PC-3 (cell line): ENCODE measurements at regions not wholly inside any gene's neighbourhood (a gene's known extent, or its start where the extent isn't known, plus 50 kb on each side); places are given as distances from the start of the nearest gene placed in this dataset.

ENCODE experiments used
- ATAC-seq: fragments of 200-7000 bp; cut with Tn5 transposase; 2 replicates; pipeline ENCODE4 v1.9.1; 2020; ENCODE audit warnings: mild to moderate bottlenecking, moderate library complexity
- BruUV-seq: library from RNA; stranded (reverse); fragments of 400-500 nt; replicated peaks from 2 replicates; lab custom pipeline; 2021; lab: Mats Ljungman, UMichigan
- CTCF ChIA-PET: fragments of 300-600 bp; sonication (Branson Sonifier 250); formaldehyde crosslinking; loops from one replicate; lab custom pipeline; 2022; ENCODE audit warnings: antibody characterized with exemption; lab: Charles Lee
- POLR2A ChIA-PET: fragments of 300-600 bp; sonication (Branson Sonifier 250); formaldehyde crosslinking; loops from one replicate; lab custom pipeline; 2022; ENCODE audit warnings: antibody characterized with exemption; ENCODE audit not compliant: unreplicated experiment; lab: Charles Lee
- DNase-seq: peaks from one replicate; pipeline ENCODE4 v3.0.0-alpha.2; 2015
- H2AFZ ChIP-seq: fragments of 300-600 bp; sonication (generic); 2 replicates; pipeline ENCODE4 v1.6.0; 2016; ENCODE audit warnings: antibody characterized with exemption, low read length
- H3F3A ChIP-seq: fragments of 300-600 bp; sonication (generic); one replicate; pipeline ENCODE4 v1.6.0; 2017; ENCODE audit warnings: antibody characterized with exemption, low read length, control low read depth, mild to moderate bottlenecking; ENCODE audit not compliant: unreplicated experiment
- H3K27ac ChIP-seq: fragments of 300-600 bp; sonication (generic); 2 replicates; pipeline ENCODE4 v1.5.1; 2016; ENCODE audit warnings: mild to moderate bottlenecking, low read length
- H3K27me3 ChIP-seq: fragments of 300-600 bp; sonication (generic); 2 replicates; pipeline ENCODE4 v1.6.1; 2016; ENCODE audit warnings: low read length, mixed read lengths
- H3K36me3 ChIP-seq: fragments of 300-600 bp; sonication (generic); 2 replicates; pipeline ENCODE4 v1.6.1; 2016; ENCODE audit warnings: low read depth, mixed run types, low read length, mixed read lengths
- H3K4me1 ChIP-seq: fragments of 300-600 bp; sonication (generic); 2 replicates; pipeline ENCODE4 v1.5.1; 2016; ENCODE audit warnings: low read length; ENCODE audit not compliant: insufficient read depth
- H3K4me2 ChIP-seq: fragments of 300-600 bp; sonication (generic); 2 replicates; pipeline ENCODE4 v1.6.0; 2016; ENCODE audit warnings: low read length
- H3K4me3 ChIP-seq: fragments of 300-600 bp; sonication (generic); 2 replicates; pipeline ENCODE4 v1.5.1; 2016; ENCODE audit warnings: mild to moderate bottlenecking, low read length, mixed read lengths
- H3K79me2 ChIP-seq: fragments of 300-600 bp; sonication (generic); 2 replicates; pipeline ENCODE4 v1.6.1; 2017; ENCODE audit warnings: low read length, mixed read lengths
- H3K9ac ChIP-seq: fragments of 300-600 bp; sonication (generic); 2 replicates; pipeline ENCODE4 v1.6.0; 2016; ENCODE audit warnings: mild to moderate bottlenecking, low read length
- H3K9me2 ChIP-seq: fragments of 300-600 bp; sonication (generic); replicated peaks from 2 replicates; pipeline ENCODE4 v1.6.1; 2016; ENCODE audit warnings: mixed run types, low read length, mixed read lengths
- H3K9me3 ChIP-seq: fragments of 300-600 bp; sonication (generic); 2 replicates; pipeline ENCODE4 v1.6.1; 2016; ENCODE audit warnings: low read length, mixed read lengths
- H4K20me1 ChIP-seq: fragments of 300-600 bp; sonication (generic); 2 replicates; pipeline ENCODE4 v1.6.1; 2016; ENCODE audit warnings: low read length, mixed read lengths
- EZH2 ChIP-seq: fragments of 300-600 bp; sonication (generic); IDR thresholded peaks from one replicate; pipeline ENCODE4 v1.6.1; 2017; ENCODE audit warnings: antibody characterized with exemption, mild to moderate bottlenecking, low read length; ENCODE audit not compliant: unreplicated experiment
- EZH2phosphoT487 ChIP-seq: fragments of 300-600 bp; sonication (generic); IDR thresholded peaks from 2 replicates; pipeline ENCODE4 v1.6.1; 2018; ENCODE audit warnings: mild to moderate bottlenecking, antibody characterized with exemption, low read length, borderline replicate concordance
- intact Hi-C: fragments of 100-400 bp; cut with micrococcal nuclease; formaldehyde crosslinking; loops from 2 replicates; pipeline ENCODE4 v1.9.0; 2023
- TF ChIP-seq, protein P1 (sequence below): fragments of 300-600 bp; sonication (generic); conservative IDR thresholded peaks from 2 replicates; pipeline ENCODE4 v1.5.1; 2017; ENCODE audit warnings: antibody characterized with exemption, low read depth, mild to moderate bottlenecking, low read length

DNA sequence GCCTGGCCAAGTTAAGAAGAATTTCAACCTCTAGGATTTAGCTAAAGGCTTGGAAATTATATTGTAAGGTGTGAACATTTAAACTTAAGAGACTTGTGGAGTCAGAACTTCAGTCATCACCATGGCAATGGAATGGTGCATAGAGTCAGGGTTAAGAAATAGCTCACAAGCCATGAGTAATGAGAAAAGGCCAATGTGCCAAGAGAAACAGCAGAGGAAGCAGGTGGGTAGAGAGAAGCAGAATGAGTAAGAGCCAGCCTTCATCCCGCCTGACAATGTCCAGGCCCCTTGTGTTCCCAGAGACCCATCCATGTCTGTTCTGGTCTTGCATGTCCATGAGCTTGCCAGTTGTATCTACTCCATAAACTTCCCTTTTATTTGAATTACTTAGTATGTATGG, 62.6 kb upstream of the TBX20 start:
- BruUV-seq: no TSS peak
- TF ChIP-seq EZH2phosphoT487: no peak
- Histone ChIP-seq H3K36me3 (no peaks in the 10 kb centered on the region), H3K9me2 (no peaks in the 10 kb centered on the region), H3K27ac (no peak overlapping the region), H3K4me2 (no peak overlapping the region), H3K9ac (no peak overlapping the region), H2AFZ (no peak overlapping the region), H4K20me1 (no peaks in the 10 kb centered on the region), H3F3A (no peaks in the 10 kb centered on the region), H3K9me3 (no peaks in the 10 kb centered on the region), H3K27me3 (peaks cover 14% of the 10 kb centered on the region; the same call in 1 of the 2 replicates), H3K79me2 (no peaks in the 10 kb centered on the region), H3K4me3 (no peak overlapping the region), H3K4me1 (no peaks in the 10 kb centered on the region)
- ChIA-PET POLR2A (no interaction called here), CTCF (no interaction called here)
- intact Hi-C loops: no loop called here
- ATAC-seq (no peak), DNase-seq (no peak)

DNA sequence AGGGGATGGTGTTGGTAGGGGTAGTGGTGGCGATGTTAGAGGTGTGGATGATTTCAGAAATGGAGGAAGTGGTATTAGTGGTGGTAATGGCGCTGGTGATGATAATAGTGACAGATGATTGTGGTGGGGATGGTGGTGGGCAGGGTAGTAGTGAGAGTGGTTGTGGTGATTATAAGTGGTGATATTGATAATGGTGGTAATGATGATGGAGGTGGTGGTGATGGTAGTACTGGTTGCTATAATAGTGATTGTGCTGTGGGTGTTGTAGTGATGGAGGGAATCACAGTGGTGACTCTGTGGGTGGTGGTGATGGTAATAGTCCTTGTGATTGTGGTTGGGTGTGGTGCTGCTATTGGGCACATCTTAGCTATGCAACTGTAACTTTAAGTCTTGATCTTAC, 61.6 kb upstream of the TBX20 start:
- Histone ChIP-seq H3K9ac (no peak overlapping the region), H3F3A (no peaks in the 10 kb centered on the region), H2AFZ (no peak overlapping the region), H4K20me1 (no peaks in the 10 kb centered on the region), H3K9me2 (no peaks in the 10 kb centered on the region), H3K79me2 (no peaks in the 10 kb centered on the region), H3K9me3 (no peaks in the 10 kb centered on the region), H3K4me3 (no peak overlapping the region), H3K4me1 (no peaks in the 10 kb centered on the region), H3K27ac (no peak overlapping the region), H3K4me2 (no peak overlapping the region), H3K27me3 (peaks cover 14% of the 10 kb centered on the region; the same call in 1 of the 2 replicates), H3K36me3 (no peaks in the 10 kb centered on the region)
- ChIA-PET CTCF (no interaction called here), POLR2A (no interaction called here)
- no TSS peak for BruUV-seq
- no peak for DNase-seq
- TF ChIP-seq, protein P1, sequence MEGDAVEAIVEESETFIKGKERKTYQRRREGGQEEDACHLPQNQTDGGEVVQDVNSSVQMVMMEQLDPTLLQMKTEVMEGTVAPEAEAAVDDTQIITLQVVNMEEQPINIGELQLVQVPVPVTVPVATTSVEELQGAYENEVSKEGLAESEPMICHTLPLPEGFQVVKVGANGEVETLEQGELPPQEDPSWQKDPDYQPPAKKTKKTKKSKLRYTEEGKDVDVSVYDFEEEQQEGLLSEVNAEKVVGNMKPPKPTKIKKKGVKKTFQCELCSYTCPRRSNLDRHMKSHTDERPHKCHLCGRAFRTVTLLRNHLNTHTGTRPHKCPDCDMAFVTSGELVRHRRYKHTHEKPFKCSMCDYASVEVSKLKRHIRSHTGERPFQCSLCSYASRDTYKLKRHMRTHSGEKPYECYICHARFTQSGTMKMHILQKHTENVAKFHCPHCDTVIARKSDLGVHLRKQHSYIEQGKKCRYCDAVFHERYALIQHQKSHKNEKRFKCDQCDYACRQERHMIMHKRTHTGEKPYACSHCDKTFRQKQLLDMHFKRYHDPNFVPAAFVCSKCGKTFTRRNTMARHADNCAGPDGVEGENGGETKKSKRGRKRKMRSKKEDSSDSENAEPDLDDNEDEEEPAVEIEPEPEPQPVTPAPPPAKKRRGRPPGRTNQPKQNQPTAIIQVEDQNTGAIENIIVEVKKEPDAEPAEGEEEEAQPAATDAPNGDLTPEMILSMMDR: no peak
- no peak for TF ChIP-seq EZH2phosphoT487
- TF ChIP-seq EZH2: no peak
- intact Hi-C loops: no loop called here
- no peak for ATAC-seq

DNA sequence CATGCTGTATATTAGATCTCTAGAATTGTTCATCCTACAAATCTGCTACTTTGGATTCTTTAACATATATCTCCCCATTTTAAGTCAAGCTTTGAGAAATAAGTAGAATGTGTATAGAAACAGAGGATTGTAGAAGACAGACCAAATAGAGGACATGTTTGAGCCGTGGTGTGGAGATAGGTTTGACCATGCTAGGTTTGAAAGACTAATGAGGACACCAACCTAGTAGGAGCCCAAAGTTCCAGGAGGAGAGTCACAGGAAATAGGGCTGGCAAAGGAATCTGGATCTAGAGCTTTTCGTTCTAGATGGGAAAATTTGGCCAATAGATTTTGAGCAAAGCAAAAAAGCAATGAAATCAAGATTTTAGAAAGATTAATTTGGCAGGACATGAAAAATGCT, 60.5 kb upstream of the TBX20 start:
- ChIA-PET POLR2A (no interaction called here), CTCF (no interaction called here)
- Histone ChIP-seq H4K20me1 (no peaks in the 10 kb centered on the region), H3K9me3 (no peaks in the 10 kb centered on the region), H3K27ac (no peak overlapping the region), H2AFZ (no peak overlapping the region), H3K4me3 (no peak overlapping the region), H3K9me2 (no peaks in the 10 kb centered on the region), H3K79me2 (no peaks in the 10 kb centered on the region), H3K36me3 (no peaks in the 10 kb centered on the region), H3K4me2 (no peak overlapping the region), H3K27me3 (0 out of 2 replicates have a peak, but pooled peaks cover 5% of the 10 kb centered on the region), H3K4me1 (no peaks in the 10 kb centered on the region), H3K9ac (no peak overlapping the region), H3F3A (no peaks in the 10 kb centered on the region)
- intact Hi-C loops: no loop called here
- TF ChIP-seq, protein P1: no peak
- TF ChIP-seq EZH2phosphoT487 (no peak), EZH2 (no peak)
- ATAC-seq (no peak), DNase-seq (no peak)
- BruUV-seq: no TSS peak
